Activated CD4-positive, alpha-beta T cell treated with anti-CD3 and anti-CD28 coated beads, Interleukin-2, amount 50 U/mL, for 24 hours (primary cell): ENCODE measurements at regions not wholly inside any gene's neighbourhood (a gene's known extent, or its start where the extent isn't known, plus 50 kb on each side); places are given as distances from the start of the nearest gene placed in this dataset.
"Not testable (repeated sequence)": the region's sequence is repeated elsewhere in the genome, so short reads cannot be mapped to it uniquely, and the experiment has no call there.

Source experiments
- DNase-seq, 2 donors: peaks; one replicate each; pipeline ENCODE4 v3.0.0-alpha.2; 2020; ENCODE audit warnings: low read depth in 1 of 2, low spot score in 1 of 2

DNA sequence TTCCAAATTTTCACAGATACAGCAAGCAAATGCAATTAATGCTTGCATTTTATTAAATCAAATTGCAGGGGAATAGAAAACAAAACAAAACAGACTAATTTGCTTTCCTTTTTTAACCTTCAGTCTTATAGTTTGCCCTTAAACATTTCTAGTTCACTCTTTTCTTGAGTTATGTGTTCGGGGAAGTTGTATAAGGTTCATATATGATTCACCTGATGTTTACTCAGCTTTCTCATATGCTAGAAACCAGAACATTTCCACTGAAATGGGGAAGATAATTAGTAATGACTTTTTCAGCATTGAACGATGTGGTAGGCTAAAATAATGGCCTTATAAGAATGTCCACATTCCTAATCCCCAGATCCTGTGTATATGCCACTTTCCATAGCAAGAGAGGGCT, 64.6 kb upstream of the NBPF26 start:
- DNase-seq = not testable (repeated sequence)

DNA sequence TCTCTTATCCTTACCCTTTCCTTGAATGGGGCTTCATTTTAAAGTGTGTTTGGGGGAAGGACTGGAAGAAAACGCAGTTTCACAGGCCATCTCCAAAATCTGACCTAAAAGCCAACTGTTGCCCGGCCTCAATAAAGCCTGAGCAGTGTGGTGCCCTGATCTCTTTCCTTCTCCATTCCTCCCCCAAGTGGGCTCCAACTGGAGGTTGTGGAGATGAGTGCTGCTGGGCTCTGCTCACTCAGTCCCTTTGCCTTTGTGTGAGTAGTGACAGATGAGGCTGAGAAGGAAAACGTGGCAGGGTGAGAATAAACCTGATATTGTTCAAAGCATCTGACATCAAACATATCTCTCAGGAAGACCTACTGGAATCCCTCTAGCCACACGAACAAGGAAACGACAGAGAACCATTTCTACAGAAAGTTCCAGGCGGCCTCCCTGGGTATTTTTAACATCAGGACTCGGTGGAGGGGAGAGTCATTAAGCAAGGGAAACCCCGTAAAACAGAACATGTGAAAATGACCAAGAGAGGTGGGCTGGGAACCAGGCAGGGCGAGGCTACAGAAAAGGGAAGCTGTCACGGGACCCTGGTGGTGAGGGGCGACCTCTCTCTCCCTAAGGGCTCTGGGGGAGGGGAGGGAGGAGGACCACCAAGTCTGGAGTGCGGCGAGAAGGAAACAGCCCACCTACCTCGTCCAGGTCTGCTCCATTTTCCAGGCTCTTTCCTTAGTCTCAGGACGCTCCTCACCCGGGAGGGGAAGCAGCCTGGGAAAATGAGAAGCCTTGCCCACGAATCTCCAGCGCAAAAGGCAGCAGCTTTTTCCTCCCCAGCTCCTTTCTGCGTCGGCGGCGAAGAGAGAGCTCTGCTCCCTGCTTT, 59.1 kb upstream of the NBPF26 start:
- not testable (repeated sequence) for DNase-seq

GRCh38 chr1:120665250-120665577, 58.5 kb upstream of the NBPF26 start:
- DNase-seq = not testable (repeated sequence)

GRCh38 chr1:120668187-120668586, 55.6 kb upstream of the NBPF26 start:
- DNase-seq = not testable (repeated sequence)
